ENCODE measurements at regions not wholly inside any gene's neighbourhood (a gene's known extent, or its start where the extent isn't known, plus 50 kb on each side); places are given as distances from the start of the nearest gene placed in this dataset.
"Not testable (repeated sequence)": the region's sequence is repeated elsewhere in the genome, so short reads cannot be mapped to it uniquely, and the experiment has no call there.

GRCh38 chr14:25843481-25844470 lies 754.1 kb downstream of the NOVA1 start:
- no peak for DNase-seq

DNA sequence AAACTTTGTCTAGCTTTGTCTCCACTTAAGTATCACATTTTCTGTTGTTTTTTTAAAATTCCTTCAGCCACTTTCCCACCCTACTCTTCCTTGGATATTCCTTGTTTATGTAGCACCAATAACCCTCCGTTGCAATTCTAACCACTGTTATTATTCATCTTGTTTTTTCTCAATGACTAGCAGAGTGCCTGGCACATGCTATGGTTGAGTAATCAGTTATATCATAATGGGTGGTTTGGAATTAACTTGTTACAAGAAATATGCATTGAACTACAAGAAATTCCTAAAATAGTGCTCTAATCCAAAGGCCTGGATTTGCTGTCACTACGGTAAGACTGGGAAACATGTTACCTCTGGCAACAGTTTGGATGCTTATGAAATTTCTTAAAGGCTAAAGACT lies 756.6 kb downstream of the NOVA1 start:
- no peak for DNase-seq

GRCh38 chr14:25837551-25837965 lies 760.3 kb downstream of the NOVA1 start:
- DNase-seq = no peak

GRCh38 chr14:25836636-25837035 lies 761.2 kb downstream of the NOVA1 start:
- DNase-seq = peak; percentile 45 to 60

GRCh38 chr14:25833341-25834126 lies 764.3 kb downstream of the NOVA1 start:
- DNase-seq = peak; percentile 72 to 75

DNA sequence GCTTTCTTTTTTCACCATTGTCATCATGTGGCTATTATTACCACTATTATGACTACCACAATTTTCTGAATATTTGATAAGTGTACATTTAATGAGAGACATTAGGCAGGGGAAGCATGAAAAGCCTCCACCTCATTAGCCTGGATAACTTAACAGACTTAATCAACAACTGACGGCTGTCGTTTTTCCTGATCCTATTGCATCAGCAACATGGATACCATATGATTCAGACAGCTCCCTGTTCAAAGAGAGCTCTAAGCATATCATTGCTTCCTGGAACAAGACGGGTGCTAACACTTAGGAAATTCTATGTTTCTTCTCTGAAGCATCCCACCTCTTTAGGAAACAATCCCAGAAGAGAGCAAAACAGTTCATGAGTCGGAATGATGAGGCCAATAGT lies 765.2 kb downstream of the NOVA1 start:
- peak; percentile 72 to 73 for DNase-seq

DNA sequence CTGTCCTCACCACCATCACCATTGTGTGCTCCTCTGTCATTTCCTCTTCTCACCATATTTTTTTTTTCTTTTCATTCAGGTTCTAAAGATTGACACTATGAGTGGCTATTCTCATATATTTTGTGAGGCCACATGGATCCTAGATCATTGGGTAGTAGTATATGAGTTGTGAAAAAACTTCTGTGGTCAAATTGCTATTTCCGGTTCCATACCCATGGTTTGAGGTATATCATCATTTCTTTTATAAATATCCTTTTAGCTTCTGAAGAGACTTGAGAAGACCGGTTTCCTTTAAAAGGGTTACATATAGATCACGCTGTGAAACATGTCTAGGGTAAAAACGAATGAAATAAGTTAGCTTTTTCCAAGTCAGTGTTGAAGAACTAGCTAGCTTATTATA lies 769.3 kb downstream of the NOVA1 start:
- no peak for DNase-seq

GRCh38 chr14:25826105-25826504 lies 771.7 kb downstream of the NOVA1 start:
- no peak for DNase-seq

- DNase-seq = no peak
These were observed 770.4 kb upstream of the STXBP6 start for GRCh38 chr14:25820368-25820767.

DNA sequence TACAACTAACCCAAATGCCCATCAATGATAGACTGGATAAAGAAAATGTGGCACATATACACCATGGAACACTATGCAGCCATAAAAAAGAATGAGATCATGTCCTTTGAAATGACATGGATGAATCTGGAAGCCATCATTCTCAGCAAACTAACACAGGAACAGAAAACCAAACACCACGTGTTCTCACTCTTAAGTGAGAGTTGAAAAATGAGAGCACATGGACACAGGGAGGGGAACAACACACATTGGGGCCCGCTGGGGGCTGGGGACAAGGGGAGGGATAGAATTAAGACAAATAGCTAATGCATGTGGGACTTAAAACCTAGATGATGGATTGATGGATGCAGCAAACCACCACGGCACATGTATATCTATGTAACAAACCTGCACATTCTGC lies 764.7 kb upstream of the STXBP6 start:
- not testable (repeated sequence) for DNase-seq

DNA sequence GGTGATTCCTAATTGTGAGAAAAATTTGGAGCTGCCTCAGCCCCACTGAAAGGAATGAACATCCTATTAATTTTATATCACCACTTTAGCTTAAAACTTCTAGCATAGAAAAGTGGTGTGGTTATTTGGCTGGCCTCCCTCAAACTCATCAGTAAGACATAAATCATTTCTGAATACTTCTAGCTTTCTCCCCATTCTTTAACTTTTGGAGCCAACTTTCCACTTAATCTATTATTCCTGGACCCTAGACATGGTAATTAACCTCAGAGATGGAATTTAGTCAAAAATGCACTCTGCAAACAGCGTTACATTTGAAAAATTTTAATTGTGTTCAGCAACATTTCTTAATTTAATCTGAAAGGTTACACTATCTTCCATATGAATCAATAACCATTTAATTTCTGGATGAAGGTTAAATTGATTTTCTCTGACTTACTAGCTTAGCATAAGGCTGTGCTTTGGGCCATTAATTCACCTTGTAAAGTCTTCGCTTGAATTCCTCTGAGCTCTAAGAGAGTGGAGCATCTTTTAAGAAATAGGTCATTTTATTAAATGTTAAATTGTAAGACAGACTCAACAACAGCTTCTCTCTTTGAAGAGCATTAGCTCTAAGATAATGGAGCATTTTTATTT lies 753.6 kb upstream of the STXBP6 start:
- no peak for DNase-seq

DNA sequence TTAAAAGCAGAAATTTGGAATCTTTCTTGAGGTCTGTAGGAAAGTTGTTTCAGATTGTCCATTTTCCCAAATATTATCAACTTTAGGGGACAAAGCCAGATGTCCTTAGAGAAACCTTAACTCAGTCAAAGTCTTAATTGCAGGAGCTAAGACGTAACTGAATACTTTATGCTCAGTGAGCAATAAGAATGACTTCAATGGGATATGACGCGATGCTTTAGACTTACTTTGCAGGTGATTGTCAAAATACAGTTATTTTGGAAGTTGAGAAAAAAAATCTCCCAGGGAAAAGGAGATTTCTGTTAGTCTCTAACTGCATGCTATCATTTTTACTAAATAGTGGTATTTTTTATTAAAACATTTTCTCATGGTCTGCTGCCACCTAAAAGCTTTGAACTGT lies 750.9 kb upstream of the STXBP6 start:
- no peak for DNase-seq

GRCh38 chr14:25788252-25788651 lies 738.3 kb upstream of the STXBP6 start:
- DNase-seq = no peak

DNA sequence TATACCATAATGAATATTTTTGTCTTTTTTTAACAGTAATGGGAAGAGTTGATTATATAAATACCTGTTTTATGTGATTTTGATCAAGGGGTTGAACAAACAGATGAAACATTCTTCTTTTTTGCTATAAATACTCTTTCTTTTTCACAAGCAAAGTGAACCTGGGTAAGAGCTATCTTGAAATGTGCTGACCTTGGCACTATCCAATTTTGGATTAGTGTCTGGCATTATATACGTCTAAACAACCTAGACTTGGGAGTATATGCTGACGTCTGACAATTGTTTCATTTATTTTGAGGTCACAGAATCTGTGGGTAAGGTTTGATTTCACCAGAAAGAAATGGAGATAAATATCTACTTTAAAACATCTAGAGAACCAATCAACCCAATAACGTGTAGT lies 716.0 kb upstream of the STXBP6 start:
- no peak for DNase-seq

DNA sequence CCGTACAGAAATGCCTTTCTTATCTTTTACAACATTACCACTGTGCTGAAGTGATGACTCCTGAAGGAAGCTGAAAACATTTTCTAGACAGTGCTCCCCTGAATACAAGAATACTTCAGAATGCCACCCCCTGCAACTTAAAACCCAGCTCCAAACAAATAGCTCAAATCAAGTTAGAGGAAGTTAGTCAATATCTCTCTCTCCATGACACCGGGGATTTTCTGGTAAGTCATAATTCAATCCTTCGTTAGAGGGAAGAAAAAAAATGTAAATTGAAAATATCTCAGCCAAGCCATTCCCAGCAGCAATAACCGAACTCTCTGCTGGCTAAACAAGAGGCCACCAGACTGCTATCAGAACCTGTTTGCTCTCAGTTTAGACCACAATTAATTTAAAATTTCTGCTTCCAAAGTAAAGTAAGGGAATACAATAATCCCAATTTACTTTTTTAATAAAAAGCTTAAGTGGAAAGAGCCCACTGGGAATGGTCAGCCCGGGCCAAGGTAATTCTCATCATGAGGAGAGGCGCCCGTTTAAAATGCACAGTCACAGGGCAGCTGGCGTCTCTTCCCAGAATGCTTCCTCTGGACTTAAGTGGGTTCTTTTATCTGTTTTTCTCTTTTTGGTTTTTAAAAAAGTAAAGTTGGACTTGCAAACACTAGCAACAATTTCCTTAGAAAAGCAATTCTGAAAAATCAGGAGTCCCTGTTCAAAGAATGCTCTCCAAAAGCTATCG lies 710.1 kb upstream of the STXBP6 start:
- no peak for DNase-seq

DNA sequence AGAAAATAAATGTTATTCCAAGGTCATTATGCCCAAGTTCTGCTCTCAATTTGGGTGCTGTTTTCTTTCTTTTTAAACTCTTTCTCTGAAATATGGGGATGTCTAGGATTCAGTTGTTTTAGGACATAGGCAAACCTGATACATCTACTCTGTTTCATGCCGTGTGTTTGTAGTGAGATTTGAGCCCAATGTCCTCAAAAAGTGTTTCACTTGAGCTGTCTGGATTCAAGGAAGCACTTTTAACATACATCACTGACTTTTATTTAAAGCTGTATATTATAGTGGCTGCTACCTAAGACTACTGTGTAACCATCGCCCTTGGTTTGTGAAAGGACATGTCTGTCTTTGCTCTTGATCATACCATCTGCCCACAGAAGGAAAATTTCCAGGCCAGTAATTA lies 709.3 kb upstream of the STXBP6 start:
- no peak for DNase-seq

GRCh38 chr14:25757364-25757763 lies 707.4 kb upstream of the STXBP6 start:
- DNase-seq = no peak

DNA sequence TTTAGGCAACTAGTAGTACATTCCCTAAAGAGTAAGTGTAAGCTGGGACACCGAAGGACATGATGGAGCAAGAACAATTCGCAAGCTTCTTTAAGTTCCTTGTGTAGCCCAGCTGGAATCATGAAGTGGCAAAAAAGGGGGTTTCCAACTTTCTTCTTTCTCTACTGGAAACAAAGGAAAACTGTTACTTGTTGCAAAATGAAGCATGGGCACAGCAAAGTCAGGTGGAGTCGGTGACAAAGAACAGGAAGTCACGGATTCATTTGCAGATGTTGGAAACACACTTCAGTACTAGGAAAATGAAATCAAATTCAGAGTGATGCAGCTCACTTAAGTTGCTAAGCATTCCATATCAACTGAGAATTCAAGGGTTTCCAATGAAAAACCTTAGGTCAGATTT lies 706.9 kb upstream of the STXBP6 start:
- DNase-seq = no peak

DNA sequence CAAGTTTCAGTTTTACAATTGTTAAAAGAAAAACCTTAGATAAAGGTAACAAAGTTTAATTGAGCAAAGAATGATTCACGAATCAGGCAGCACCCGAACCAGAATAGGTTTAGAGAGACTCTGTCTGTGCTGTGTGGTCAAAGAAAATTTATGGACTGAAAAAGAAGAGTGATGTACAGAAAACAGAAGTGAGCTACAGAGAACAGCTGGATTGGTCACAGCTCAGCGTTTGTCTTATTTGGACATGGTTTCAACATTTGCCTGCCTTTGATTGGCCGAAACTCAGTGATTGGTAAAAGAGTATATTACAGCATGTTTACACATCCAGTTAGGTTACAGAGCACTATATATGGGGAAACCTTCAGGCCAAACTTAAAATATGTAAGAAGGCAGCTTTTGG lies 703.2 kb upstream of the STXBP6 start:
- DNase-seq = no peak

DNA sequence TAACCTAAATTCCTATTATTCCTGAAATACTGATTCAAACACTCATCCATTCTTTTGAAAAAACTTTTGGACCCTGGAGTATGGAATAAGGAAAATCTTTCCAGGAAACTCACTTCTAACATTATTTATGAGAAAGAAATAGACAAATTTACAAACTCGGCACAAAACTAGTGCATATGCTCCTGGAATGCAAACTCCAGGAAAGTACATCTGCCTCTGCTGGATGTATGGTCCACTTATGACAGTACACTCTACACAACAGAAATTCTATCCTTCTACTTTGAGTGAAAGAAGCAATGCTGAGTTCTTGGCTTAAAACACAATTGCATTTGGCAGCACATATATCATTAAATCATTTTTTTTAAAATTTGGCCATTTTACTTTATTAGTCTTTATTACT lies 700.5 kb upstream of the STXBP6 start:
- no peak for DNase-seq

Measured in NCI-H1930 (cell line).